Forelimb muscle (tissue), 1 donor: ENCODE measurements at regions not wholly inside any gene's neighbourhood (a gene's known extent, or its start where the extent isn't known, plus 50 kb on each side); places are given as distances from the start of the nearest gene placed in this dataset.
A peak's percentile ranks its signal among the peaks of the same experiment; 100 is the strongest.
"Not testable (repeated sequence)": the region's sequence is repeated elsewhere in the genome, so short reads cannot be mapped to it uniquely, and the experiment has no call there.

Experiments used
- DNase-seq: peaks from one replicate; pipeline ENCODE4 v3.0.0-alpha.2; 2013; ENCODE audit warnings: low read depth

GRCh38 chr9:109597496-109597895, 99.4 kb upstream of the PTPN3 start:
- no peak for DNase-seq

- no peak for DNase-seq
These were observed 101.0 kb upstream of the PTPN3 start for GRCh38 chr9:109599131-109599530.

- DNase-seq = no peak
These were observed 101.6 kb upstream of the PTPN3 start for GRCh38 chr9:109599711-109600110.

GRCh38 chr9:109600142-109600541, 102.0 kb upstream of the PTPN3 start:
- no peak for DNase-seq

GRCh38 chr9:109601181-109601580, 103.1 kb upstream of the PTPN3 start:
- DNase-seq = no peak

- peak; percentile 8 for DNase-seq
These were observed 104.9 kb upstream of the PTPN3 start for GRCh38 chr9:109602987-109603386.

GRCh38 chr9:109604131-109604530, 106.0 kb upstream of the PTPN3 start:
- DNase-seq = no peak

- DNase-seq = no peak
These were observed 106.7 kb upstream of the PTPN3 start for GRCh38 chr9:109604781-109605180.

GRCh38 chr9:109609060-109609459, 111.0 kb upstream of the PTPN3 start:
- no peak for DNase-seq

GRCh38 chr9:109616571-109617120, 118.5 kb upstream of the PTPN3 start:
- no peak for DNase-seq

- no peak for DNase-seq
These were observed 121.2 kb upstream of the PTPN3 start for GRCh38 chr9:109619310-109619709.

GRCh38 chr9:109624143-109624542, 126.0 kb upstream of the PTPN3 start:
- DNase-seq = no peak

- no peak for DNase-seq
These were observed 126.8 kb upstream of the PTPN3 start for GRCh38 chr9:109624896-109625295.

GRCh38 chr9:109627042-109627441, 128.9 kb upstream of the PTPN3 start:
- DNase-seq = no peak

GRCh38 chr9:109629615-109630014, 131.5 kb upstream of the PTPN3 start:
- DNase-seq = no peak

- DNase-seq = no peak
These were observed 134.7 kb upstream of the PTPN3 start for GRCh38 chr9:109632817-109633216.

- no peak for DNase-seq
These were observed 140.1 kb upstream of the PALM2AKAP2 start for GRCh38 chr9:109639674-109640579.

GRCh38 chr9:109640580-109641371, 139.2 kb upstream of the PALM2AKAP2 start:
- no peak for DNase-seq

- no peak for DNase-seq
These were observed 138.7 kb upstream of the PALM2AKAP2 start for GRCh38 chr9:109641372-109641659.

- DNase-seq = no peak
These were observed 127.9 kb upstream of the PALM2AKAP2 start for GRCh38 chr9:109652112-109652511.

- no peak for DNase-seq
These were observed 127.0 kb upstream of the PALM2AKAP2 start for GRCh38 chr9:109652971-109653370.

GRCh38 chr9:109653470-109653869, 126.5 kb upstream of the PALM2AKAP2 start:
- DNase-seq = no peak

- not testable (repeated sequence) for DNase-seq
These were observed 116.0 kb upstream of the PALM2AKAP2 start for GRCh38 chr9:109663978-109664377.
